GM12892 (cell line): ENCODE measurements at regions not wholly inside any gene's neighbourhood (a gene's known extent, or its start where the extent isn't known, plus 50 kb on each side); places are given as distances from the start of the nearest gene placed in this dataset.

Experiments used
- POLR2A ChIP-seq: IDR thresholded peaks from 2 replicates; pipeline ENCODE4 v1.6.1; 2011; ENCODE audit warnings: low read depth, low read length, control low read depth
- POLR2AphosphoS5 ChIP-seq: IDR thresholded peaks from 2 replicates; pipeline ENCODE4 v1.6.1; 2011; ENCODE audit warnings: low read depth, low read length, control low read depth
- TAF1 ChIP-seq: IDR thresholded peaks from 2 replicates; pipeline ENCODE4 v1.6.1; 2011; ENCODE audit warnings: low read depth, mild to moderate bottlenecking, control low read depth, low read length, borderline replicate concordance

DNA sequence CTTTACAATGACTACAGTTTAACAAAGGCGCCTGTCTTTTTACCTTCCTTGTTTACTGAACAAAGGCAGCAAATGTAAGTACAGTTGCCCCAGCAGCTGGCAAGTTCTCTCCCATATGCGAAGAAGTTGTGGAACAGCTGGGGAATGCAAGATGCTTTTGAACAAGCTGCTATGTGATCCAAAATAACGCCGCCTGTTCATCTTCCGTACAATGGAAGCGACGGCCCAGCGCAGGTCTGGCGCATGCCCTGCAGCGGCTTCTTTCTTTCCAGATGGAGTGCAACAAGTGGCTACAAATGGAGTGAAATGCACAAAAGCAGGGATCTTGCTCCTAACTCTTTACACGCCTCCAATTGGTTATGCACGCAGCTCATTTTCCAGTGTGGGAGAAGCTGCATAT, 97.0 kb upstream of the SVIL start:
- TF ChIP-seq POLR2AphosphoS5 = no peak
- TF ChIP-seq POLR2A = no peak
- no peak for TF ChIP-seq TAF1
